Esophagus muscularis mucosa (tissue), 4 donors: ENCODE measurements at regions not wholly inside any gene's neighbourhood (a gene's known extent, or its start where the extent isn't known, plus 50 kb on each side); places are given as distances from the start of the nearest gene placed in this dataset.
"Not testable (repeated sequence)": the region's sequence is repeated elsewhere in the genome, so short reads cannot be mapped to it uniquely, and the experiment has no call there.

Experiments used
- EP300 ChIP-seq: sonication (generic); formaldehyde crosslinking; IDR thresholded peaks from one replicate; pipeline ENCODE4 v1.6.1; 2017; ENCODE audit warnings: antibody characterized with exemption
- POLR2A ChIP-seq: fragments of 450-650 bp; IDR thresholded peaks from one replicate; pipeline ENCODE4 v1.6.1; 2017; ENCODE audit warnings: antibody characterized with exemption, moderate library complexity, mild to moderate bottlenecking, low read depth
- TF ChIP-seq, protein P1 (sequence below), 3 experiments: fragments of 200-600 bp in 2 of 3; fragments of 450-650 bp in 1 of 3; sonication (generic) in 2 of 3; IDR thresholded peaks; one replicate each; pipeline ENCODE4 v1.5.1; 2017 to 2019; ENCODE audit warnings: antibody characterized with exemption in 3 of 3, mild to moderate bottlenecking in 2 of 3, moderate library complexity in 1 of 3

DNA sequence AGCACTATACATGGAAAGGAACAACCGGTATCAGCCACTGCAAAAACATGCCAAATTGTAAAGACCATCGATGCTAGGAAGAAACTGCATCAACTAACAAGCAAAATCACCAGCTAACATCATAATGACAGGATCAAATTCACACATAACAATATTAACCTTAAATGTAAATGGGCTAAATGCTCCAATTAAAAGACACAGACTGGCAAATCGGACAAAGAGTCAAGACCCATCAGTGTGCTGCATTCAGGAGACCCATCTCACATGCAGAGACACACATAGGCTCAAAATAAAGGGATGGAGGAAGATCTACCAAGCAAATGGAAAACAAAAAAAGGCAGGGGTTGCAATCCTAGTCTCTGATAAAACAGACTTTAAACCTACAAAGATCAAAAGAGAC is 413.8 kb downstream of the ZEB2 start:
- TF ChIP-seq, protein P1, sequence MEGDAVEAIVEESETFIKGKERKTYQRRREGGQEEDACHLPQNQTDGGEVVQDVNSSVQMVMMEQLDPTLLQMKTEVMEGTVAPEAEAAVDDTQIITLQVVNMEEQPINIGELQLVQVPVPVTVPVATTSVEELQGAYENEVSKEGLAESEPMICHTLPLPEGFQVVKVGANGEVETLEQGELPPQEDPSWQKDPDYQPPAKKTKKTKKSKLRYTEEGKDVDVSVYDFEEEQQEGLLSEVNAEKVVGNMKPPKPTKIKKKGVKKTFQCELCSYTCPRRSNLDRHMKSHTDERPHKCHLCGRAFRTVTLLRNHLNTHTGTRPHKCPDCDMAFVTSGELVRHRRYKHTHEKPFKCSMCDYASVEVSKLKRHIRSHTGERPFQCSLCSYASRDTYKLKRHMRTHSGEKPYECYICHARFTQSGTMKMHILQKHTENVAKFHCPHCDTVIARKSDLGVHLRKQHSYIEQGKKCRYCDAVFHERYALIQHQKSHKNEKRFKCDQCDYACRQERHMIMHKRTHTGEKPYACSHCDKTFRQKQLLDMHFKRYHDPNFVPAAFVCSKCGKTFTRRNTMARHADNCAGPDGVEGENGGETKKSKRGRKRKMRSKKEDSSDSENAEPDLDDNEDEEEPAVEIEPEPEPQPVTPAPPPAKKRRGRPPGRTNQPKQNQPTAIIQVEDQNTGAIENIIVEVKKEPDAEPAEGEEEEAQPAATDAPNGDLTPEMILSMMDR (IDR thresholded peaks at IDR 0.05): not testable (repeated sequence)
- TF ChIP-seq POLR2A, EP300: not testable (repeated sequence)
